GM04504 (cell line): ENCODE measurements at regions not wholly inside any gene's neighbourhood (a gene's known extent, or its start where the extent isn't known, plus 50 kb on each side); places are given as distances from the start of the nearest gene placed in this dataset.
"Not testable (repeated sequence)": the region's sequence is repeated elsewhere in the genome, so short reads cannot be mapped to it uniquely, and the experiment has no call there.

Experiments used
- DNase-seq: peaks from one replicate; pipeline ENCODE4 v3.0.0-alpha.2; 2012; ENCODE audit warnings: low read depth

DNA sequence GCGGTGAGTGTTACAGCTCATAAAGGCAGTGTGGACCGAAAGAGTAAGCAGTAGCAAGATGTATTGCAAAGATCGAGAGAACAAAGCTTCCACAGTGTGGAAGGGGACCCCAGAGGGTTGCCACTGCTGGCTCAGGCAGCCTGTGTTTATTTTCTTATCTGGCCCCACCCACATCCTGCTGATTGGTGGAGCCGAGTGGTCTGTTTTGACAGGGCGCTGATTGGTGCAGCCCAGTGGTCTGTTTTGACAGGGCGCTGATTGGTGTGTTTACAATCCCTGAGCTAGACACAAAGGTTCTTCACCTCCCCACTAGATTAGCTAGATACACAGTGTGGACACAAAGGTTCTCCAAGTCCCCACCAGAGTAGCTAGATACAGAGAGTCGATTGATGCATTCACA lies 747.8 kb upstream of the NRXN1 start:
- DNase-seq, result not testable (repeated sequence)

DNA sequence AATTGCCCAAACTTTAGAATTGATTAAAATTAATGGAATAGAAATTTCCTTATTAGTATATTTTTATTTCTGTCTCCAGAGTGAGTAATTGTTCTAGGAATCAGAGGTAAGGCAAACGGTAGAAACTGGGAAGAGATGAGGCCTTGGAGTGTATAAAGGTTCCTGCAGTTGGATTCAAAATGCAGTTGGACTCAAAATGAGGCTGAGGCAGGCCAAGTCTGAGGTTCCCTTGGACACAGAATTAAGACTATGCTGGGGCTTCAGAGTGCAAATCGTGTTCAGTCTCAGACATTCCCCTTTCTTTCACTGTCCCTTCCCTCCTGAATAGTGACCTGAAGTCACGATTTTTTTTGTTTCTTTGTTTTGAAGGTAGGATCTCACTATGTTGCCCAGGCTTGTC lies 746.9 kb upstream of the NRXN1 start:
- DNase-seq, result no peak

DNA sequence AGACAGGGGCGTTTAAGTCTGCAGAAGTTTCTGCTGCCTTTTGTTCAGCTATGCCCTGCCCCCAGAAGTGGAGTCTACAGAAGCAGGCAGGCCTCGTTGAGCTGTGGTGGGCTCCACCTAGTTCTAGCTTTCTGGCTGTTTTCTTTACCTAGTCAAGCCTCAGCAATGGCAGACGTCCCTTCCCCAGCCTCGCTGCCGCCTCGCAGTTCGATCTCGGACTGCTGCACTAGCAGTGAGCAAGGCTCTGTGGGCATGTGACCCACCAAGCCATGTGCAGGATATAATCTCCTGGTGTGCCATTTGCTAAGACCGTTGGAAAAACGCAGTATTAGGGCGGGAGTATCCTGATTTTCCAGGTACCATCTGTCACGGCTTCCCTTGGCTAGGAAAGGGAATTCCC lies 742.7 kb upstream of the NRXN1 start:
- DNase-seq, result not testable (repeated sequence)

DNA sequence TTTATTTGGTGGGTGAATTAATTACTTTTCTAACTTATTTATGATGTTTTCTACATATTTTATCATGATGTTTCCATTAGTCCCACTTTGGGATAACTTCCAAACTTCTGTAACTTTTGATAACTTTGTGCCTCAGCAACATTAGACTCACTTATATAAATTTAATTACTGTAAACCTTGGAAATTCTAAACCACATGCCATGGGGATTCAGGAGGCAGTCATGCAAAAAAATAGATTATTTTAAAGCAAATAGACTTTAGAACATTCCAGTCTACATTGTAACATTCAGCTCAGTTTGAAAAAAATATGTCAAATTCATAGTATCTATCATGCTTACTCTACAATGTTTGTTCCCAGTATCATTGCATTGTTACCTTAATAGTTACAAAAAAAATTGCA lies 728.5 kb upstream of the NRXN1 start:
- no peak for DNase-seq

DNA sequence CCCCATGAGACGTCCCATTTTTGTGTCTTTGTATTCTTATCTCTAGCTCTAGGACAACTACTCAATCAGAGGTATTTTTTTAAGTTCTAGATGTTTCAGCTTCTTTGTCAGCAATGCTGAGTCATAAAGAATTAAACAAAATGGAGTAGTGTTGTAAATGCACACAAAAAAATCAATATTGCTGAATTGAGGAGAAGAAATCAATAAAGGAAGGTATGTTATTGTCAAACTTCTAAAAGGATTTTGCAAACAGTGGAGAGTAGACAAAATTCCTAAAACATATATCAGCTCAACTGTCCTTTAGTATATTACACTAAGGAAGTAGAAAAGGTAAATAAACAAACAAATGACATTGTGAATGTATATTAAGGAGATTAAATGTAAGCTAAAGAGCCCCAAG lies 726.1 kb upstream of the NRXN1 start:
- DNase-seq, result no peak

DNA sequence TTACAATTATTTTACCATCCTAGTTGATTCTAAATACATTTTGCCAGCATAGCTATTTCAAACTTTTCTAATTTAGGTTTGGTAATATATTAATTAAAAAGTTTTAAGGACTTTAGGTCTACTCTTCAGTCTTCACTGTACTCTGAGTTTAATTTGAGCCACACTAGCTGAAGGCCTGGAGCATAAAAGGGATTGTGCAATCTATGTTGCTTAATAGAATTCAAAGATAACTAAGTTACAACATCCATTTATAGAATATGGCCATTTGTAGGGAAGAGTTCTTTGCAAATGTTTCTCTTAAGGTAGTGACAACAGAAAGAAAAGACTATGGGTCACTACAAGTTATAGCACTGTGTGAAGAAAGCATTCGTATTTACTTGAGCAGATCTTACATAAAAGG lies 702.2 kb upstream of the NRXN1 start:
- peak; percentile 1 for DNase-seq

DNA sequence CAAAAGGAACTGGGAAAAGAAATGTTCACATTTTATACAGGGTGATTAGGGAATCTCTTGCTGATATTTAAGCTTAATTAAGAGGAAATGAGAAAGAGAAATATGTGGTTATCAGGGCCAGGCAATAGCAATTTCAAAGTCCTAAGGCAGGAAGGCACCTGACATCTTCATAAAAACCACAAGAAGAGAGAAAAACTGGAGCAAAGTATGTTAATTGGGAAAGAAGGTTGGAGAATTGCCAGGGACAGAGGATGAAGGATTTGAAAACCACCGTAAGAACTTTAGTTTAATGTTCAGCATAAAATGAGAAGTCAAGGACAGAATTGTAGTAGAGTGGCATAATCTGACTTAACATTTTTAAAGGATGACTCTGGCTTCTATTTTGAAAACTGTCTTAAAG lies 691.8 kb upstream of the NRXN1 start:
- DNase-seq, result no peak

DNA sequence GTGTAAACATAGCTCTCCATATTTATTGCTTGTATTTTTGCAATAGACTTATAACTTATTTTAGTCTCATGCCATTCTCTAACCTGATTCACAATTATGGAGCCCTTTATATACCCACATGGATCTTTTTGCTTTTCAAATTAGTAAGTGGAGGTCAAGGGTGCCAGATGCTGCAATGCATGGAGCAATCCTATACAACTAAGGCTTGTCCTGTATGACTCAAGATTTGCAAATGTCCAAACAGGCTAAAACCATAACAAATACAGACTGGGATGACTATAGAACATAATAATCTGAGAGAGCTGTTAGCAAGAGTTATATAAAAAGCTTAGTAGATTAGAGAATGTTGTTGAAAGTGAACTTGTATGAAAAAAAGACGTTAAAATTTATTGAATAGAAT lies 690.4 kb upstream of the NRXN1 start:
- DNase-seq, result peak; percentile 1

DNA sequence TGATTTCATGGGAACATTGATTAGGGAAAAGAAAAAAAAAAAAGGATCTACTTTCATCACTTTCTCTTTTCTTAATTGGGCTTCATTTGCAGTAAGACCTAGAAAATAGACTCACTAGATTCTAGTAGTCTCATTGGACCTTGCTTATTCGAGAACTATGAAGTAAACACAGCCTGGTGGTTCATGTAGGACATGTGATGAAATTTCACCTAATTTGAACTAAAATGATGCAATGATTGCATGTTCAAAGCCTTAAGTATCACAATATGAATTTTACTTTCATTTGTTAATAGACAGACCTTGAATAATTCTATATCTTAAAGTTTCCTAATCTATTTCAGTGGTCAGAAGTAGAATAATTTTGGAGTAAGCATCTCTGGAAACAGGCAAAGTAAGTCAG lies 688.9 kb upstream of the NRXN1 start:
- DNase-seq, result no peak

DNA sequence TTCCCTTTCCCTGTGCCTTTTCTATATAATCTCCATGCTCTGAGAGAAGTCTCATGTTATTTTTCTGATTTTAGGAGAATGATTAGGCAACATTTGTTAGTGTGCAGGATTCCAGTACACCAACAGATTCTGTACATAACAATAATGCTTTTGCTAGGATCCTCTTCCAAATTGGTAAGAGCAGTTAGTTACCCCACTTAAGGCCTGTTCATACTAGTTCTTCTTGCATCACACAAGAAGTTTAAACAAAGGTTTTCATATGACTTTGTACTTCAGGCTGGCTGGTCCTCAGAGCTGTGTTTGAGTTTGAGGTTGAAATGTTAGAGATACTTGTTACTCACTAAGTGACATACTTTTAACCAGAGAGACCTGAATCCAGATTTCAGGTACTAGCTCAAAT lies 686.9 kb upstream of the NRXN1 start:
- no peak for DNase-seq

DNA sequence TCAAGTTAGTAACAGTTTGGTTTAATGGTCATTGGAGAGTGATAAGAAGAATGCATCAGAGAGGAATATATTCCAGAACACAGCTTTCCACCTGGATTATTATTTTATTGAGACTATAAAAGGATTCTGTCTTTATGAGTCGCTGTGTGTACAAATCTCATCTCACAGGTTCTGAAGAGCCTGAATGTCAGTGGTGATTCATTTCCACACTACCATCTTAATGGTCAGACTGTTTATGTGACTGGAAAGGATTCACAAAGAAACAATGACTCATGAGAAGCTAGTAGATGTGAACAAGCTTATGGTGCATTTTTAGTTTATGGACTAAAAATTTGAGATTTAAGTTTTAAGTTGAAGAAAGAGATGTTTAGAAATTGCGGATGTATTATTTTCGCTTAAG lies 685.4 kb upstream of the NRXN1 start:
- DNase-seq, result peak; percentile 25

DNA sequence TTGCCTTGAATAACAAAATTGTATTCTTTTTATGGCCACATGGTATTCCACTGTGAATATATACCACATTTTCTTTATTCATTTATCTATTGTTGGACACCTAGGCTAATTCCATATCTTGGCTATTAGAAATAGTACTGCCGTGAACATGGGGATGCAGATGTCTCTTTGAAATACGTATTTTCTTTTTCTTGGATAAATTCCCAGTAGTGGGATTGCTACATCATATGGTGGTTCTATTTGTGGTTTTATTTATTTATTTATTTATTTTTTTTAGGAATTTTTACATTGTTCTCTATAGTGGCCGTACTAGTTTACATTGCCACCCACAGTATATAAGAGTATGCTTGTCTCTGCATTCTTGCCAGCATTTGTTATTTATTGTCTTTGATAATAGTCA lies 679.8 kb upstream of the NRXN1 start:
- no peak for DNase-seq

DNA sequence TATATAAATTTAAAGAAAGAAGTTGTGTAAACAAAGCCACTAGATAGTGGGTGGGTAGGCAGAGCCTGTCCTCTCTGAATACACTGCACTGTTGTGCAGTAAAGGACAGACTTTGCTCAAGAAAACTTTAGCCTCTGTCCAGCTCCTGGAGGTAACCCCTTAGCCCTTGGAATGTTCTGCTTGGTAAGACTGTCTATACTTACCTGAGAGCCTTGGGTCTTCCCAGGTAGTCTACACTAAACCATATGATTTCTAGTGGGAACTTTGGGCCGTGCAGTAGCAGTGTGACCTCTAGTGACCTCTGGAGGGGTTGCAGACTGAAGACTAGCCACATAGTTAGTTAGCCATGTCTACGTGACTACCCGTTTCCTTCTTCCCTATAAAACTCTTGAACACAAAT lies 678.3 kb upstream of the NRXN1 start:
- no peak for DNase-seq

DNA sequence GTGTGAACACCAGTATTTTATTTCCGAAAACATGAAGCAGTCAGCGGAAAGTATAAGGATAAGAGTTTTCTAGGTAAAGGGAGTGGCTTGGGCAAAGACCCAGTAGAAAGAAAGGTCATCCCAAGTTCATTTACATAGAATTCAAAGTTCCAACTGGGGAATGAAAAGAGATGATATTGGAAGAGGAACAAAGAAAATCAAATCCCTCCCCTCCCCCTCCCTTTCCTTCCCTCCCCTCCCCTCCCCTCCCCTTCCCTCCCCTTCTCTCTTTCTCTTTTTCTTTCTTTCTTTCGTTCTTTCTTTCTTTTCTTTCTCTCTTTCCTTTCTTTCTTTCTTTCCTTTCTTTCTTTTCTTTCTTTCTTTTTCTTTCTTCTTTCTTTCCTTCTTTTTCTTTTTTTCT lies 675.7 kb upstream of the NRXN1 start:
- DNase-seq, result no peak

DNA sequence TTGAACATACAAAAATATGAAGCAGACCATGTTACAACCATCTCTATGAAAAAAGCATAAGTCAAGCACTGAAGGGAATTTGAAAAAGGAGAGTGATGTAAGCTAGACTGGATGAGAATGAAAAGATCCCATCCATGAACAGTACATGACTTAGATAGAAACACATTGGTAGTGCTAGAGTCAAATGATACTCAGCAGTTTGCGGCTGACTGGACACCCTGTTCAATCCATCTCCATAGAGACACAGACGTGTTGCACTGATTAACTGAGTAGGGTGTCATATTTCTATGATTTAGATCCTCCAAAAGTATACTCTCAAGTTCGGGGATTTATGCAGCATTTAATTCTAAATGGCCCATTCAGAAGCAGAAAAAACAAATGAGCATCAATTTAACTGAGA lies 674.3 kb upstream of the NRXN1 start:
- DNase-seq, result no peak

DNA sequence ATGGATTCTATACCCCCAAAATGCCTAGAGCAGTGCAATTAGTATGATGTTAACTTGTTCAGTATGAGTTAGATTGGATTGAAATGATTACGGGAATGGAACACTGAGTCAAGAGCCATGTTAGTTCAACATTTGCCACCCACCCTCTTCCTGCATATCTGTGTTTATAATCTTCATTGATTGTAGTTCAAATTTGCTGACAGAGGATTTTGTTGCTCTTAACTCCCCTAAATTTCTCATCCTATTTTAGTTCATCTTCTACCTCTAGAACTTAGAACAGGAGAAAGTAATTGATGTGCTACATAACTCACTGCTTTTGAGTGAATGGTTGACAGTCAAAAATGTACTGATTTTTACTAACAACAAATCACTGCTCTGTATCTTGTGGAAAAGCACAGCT lies 673.5 kb upstream of the NRXN1 start:
- no peak for DNase-seq

DNA sequence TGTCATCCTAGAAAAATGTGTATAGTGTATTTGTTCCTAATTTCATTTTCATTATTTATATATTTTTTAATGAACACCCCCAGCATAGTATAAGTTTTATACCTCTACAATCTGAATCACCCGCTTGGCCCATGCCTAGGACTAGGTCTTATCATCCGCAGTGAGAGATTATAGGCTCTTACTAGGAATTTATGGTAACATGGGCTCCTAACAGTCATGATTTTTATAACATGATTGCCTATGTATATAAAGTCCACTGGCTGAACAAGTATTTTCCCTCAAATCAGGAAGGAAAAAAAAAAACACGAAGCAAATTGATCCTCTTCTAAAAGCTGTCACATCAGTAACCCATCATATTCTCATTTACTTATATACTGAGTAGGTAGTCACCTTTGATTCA lies 666.1 kb upstream of the NRXN1 start:
- DNase-seq, result no peak

DNA sequence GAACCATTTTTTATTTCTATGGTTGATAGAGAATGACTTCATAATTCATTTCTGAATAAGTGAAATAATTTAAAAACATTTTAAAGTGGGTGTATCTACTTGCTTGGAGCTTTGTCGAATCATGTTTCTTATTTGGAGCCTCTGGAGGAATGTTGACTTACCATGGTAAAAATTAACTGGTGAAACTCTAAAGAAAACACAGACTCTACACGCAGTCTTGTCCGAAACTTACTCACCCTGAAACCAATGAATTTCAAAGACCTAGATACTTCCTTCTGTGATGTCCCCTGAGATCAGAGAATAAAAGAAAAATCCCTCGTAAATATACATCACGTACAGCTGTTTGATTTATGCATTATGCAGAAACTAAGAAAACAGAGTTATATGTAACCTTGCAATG lies 665.2 kb upstream of the NRXN1 start:
- DNase-seq, result no peak

DNA sequence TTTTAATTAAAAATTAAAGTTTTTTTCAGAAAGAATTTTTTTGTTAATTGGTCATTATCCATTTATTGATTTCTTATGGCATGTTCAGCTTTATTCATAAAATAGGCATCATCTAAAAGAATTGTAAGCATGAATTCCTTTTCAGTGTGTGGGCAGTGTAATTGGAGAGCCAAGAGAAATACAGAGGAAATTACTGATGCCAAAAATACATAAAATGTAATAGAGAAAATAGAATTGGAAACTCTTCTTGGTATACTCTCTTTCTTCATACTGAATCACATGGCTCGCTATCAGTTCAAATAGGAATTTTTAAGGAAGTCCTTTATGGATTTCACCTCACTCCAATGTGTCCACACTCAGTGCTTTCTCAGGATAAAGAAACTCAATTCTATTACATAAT lies 663.6 kb upstream of the NRXN1 start:
- no peak for DNase-seq

DNA sequence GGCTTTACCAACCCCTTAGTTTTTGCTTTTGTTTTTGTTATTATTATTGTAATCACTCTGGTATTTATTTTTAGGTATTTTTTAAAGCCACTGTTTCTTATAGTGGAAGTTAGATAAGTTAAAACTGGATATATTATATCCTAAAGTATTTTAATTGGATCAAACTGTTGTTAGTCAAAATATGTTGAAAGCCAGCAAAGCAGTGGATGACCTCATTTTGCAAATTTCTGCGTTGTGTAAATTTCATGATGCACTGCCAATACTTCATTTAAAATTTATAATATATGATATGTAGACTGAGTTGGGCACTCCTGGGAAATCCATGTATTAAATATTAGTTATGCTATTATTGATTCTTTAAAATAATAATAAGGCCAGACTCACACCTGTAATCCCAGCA lies 661.7 kb upstream of the NRXN1 start:
- no peak for DNase-seq

DNA sequence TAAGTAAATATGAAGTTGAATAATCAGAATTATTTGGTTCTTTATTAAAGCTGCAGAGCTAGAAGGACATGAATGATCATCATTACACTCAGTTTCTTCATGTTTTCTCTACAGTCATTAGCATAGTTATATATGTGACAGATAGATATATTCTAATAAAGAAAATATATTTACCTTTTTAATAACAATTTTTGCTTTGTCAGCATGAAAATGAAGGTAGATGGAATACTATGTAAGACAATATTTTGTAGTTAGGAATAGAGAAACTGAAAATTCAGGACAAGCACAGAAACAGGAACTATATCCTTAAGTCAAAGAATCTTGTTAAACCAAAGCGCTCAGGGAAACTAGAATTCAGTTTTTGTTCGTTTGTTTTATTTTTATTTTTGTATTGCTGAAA lies 649.9 kb upstream of the NRXN1 start:
- no peak for DNase-seq

DNA sequence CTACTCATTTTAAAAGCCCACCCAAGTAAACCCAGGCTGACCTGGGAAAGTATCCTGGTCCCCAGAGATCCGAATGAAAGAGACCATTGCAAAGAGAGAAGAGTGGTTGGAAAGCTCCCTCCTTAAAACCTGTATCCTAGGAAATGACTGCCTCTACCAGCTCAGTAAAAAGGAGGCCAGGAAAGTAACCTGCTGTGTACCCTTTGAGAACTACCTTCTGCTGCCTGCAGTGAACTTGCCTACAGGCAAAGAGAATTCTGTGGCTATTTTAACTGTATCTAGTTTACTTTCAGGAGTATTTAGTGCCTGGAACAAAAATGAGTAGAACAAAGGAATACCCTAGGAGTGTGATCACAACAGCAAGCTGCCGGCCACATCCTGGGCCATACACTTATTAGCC lies 641.7 kb upstream of the NRXN1 start:
- DNase-seq, result no peak

DNA sequence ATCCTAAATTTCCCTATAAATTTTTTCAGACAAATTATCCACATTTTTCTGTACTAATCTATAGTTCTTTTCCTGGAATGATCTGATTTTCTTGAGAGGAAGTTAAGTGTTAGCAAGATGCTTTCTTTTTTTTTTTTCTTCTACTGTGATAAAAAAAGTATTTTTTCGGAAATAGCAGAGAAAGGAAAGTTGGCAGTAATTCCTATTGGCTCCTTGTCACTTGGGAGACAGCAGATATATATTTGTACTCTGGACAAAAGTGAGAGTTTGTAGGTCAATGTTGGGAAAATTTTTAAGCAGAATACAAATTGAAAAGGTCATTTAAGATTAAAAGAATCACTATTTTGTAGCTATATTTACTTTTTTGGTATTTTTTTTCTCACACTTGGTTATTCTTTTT lies 635.7 kb upstream of the NRXN1 start:
- no peak for DNase-seq

DNA sequence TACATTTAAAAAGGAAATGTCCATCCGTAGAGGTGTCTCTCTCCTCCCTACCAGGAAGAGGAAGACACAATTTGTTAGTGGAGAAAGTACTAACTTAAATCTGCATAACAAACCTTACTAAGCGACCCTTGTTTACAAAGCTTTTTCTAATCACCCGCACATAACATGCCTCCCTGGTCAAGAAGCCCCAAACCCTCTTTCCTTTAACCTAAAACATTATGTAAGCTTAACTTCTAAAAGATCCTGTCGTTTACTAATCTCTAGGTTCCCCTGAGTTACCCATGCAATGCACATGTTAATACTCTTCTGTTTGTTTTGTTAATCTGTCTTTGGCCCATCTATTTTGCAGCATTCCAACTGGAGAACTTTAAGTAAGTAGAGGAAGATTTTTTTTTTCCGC lies 630.3 kb upstream of the NRXN1 start:
- no peak for DNase-seq

DNA sequence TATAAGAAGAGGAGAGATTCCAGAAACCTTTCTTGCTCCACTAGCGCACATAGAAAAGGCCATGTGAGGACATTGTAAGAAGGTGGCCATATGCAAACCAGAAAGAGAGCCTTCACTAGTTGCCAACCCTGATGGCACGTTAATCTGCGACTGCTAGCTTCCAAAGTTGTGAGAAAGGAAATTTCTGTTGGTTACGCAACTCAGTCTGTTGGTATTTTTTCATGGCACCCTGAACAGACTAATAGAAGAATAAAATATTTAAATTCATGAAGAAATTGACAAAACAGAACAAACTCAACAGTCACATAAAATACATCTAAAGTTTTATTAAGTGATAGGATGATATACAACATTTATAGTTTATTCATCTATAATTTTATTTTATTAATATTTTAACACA lies 625.9 kb upstream of the NRXN1 start:
- no peak for DNase-seq

DNA sequence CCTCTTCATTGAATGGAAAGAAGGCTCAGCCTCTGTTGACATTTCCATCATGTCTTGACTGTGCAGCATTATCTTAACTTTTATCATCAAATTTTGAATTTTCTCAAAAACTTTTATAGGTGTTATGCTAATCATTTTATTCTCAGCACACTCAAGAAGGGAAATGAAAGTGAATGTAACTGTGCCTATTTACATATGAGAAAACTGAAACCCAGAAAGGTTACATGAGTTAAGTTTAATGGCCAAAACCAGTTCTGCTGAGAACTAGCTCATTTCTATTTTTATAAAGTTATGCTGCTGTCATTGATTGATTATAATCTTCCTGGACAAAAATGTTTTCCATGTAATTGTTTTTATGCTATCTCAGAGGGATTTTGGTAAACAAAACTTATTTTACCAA lies 618.8 kb upstream of the NRXN1 start:
- DNase-seq, result no peak
